A549 (cell line): ENCODE measurements at regions not wholly inside any gene's neighbourhood (a gene's known extent, or its start where the extent isn't known, plus 50 kb on each side); places are given as distances from the start of the nearest gene placed in this dataset.

ENCODE experiments used
- ATAC-seq, 2 experiments: fragments of 200-7000 bp in 1 of 2; fragments of >200 bp in 1 of 2; cut with Nextera tagmentation in 1 of 2; cut with Tn5 transposase in 1 of 2; 3 replicates each; pipeline versions ENCODE4 v1.8.0 to v1.9.1; 2018 to 2020; ENCODE audit warnings: mild to moderate bottlenecking in 1 of 2, moderate library complexity in 1 of 2
- CTCF ChIA-PET: fragments of 300-600 bp; sonication (Branson Sonifier 250); formaldehyde crosslinking; extraction: SDS; loops from one replicate; lab custom pipeline; 2021; ENCODE audit warnings: antibody characterized with exemption, inconsistent platforms; lab: Yijun Ruan, JAX
- POLR2A ChIA-PET: fragments of 350-600 bp; formaldehyde crosslinking; extraction: SDS; loops from one replicate; lab custom pipeline; 2021; ENCODE audit warnings: antibody characterized with exemption, inconsistent platforms; lab: Yijun Ruan, JAX
- DNase-seq, 2 experiments: peaks; one replicate each; pipeline versions ENCODE4 v3.0.0 to v3.0.0-alpha.2; 2011 to 2016; ENCODE audit warnings: low read depth in 1 of 2, low spot score in 1 of 2
- FAIRE-seq: peaks from 2 replicates; lab custom pipeline; 2011; peaks lifted over from hg19 to GRCh38; lab: Jason Lieb, UNC
- H3K27ac ChIP-seq, 2 experiments: fragments of >200 bp; sonication (Bioruptor Twin); formaldehyde crosslinking; 3 replicates each; pipeline ENCODE4 v1.5.1; 2016 to 2017
- H3K4me1 ChIP-seq: fragments of >200 bp; sonication (Bioruptor Twin); formaldehyde crosslinking; 3 replicates; pipeline ENCODE4 v1.6.1; 2016
- H3K4me2 ChIP-seq: fragments of >200 bp; sonication (Bioruptor Twin); formaldehyde crosslinking; 3 replicates; pipeline ENCODE4 v1.6.1; 2016
- H3K4me3 ChIP-seq: fragments of >200 bp; sonication (Bioruptor Twin); formaldehyde crosslinking; 3 replicates; pipeline ENCODE4 v1.5.1; 2016
- H3K9me3 ChIP-seq: fragments of >200 bp; sonication (Bioruptor Twin); formaldehyde crosslinking; 3 replicates; pipeline ENCODE4 v1.6.1; 2016
- BCL3 ChIP-seq: fragments of >200 bp; sonication (Bioruptor Twin); formaldehyde crosslinking; IDR thresholded peaks from 3 replicates; pipeline ENCODE4 v1.6.1; 2016
- CBX8 ChIP-seq: fragments of 200-600 bp; sonication (generic); IDR thresholded peaks from 2 replicates; pipeline ENCODE4 v1.6.1; 2016
- CTCF ChIP-seq: fragments of >200 bp; sonication (Bioruptor Twin); formaldehyde crosslinking; IDR thresholded peaks from 3 replicates; pipeline ENCODE4 v1.5.1; 2016
- EHMT2 ChIP-seq: fragments of 200-600 bp; sonication (generic); IDR thresholded peaks from 2 replicates; pipeline ENCODE4 v1.6.1; 2016; ENCODE audit warnings: antibody characterized with exemption, low read depth, mild to moderate bottlenecking, moderate library complexity
- ELK1 ChIP-seq: fragments of 150-350 bp; IDR thresholded peaks from 2 replicates; pipeline ENCODE4 v1.6.1; 2014; ENCODE audit warnings: low read depth, mild to moderate bottlenecking, low read length
- FOSB ChIP-seq: fragments of 250-450 bp; sonication (Bioruptor Pico); IDR thresholded peaks from 2 replicates; pipeline ENCODE4 v1.5.0; 2020; ENCODE audit warnings: mild to moderate bottlenecking, moderate library complexity
- FOSL2 ChIP-seq, 2 experiments: fragments of 450-650 bp in 1 of 2; fragments of >200 bp in 1 of 2; sonication (Bioruptor Twin) in 1 of 2; formaldehyde crosslinking; IDR thresholded peaks; 2 replicates each; pipeline versions ENCODE4 v1.5.0 to v1.6.1; 2016 to 2020; ENCODE audit warnings: mild to moderate bottlenecking in 1 of 2, moderate library complexity in 1 of 2
- FOXS1 ChIP-seq: fragments of 250-450 bp; sonication (Bioruptor Pico); IDR thresholded peaks from 2 replicates; pipeline ENCODE4 v1.5.0; 2020; ENCODE audit warnings: mild to moderate bottlenecking, moderate library complexity
- GATA3 ChIP-seq: IDR thresholded peaks from 2 replicates; pipeline ENCODE4 v1.6.1; 2012; ENCODE audit warnings: borderline replicate concordance
- HMGXB4 ChIP-seq: fragments of 250-450 bp; sonication (Bioruptor Pico); IDR thresholded peaks from 2 replicates; pipeline ENCODE4 v1.5.0; 2021; ENCODE audit warnings: mild to moderate bottlenecking, moderate library complexity, borderline replicate concordance
- HOXA7 ChIP-seq: fragments of 250-450 bp; sonication (Bioruptor Pico); IDR thresholded peaks from 2 replicates; pipeline ENCODE4 v1.5.0; 2020; ENCODE audit warnings: mild to moderate bottlenecking, moderate library complexity
- JUN ChIP-seq, 2 experiments: fragments of >200 bp; sonication (Bioruptor Twin); formaldehyde crosslinking; IDR thresholded peaks; 2 replicates in 1 of 2; 3 replicates in 1 of 2; pipeline ENCODE4 v1.6.1; 2016 to 2017
- JUNB ChIP-seq: fragments of >200 bp; sonication (Bioruptor Twin); formaldehyde crosslinking; IDR thresholded peaks from 2 replicates; pipeline ENCODE4 v1.6.1; 2016
- MAFK ChIP-seq: fragments of 450-650 bp; IDR thresholded peaks from 2 replicates; pipeline ENCODE4 v1.6.1; 2014; ENCODE audit not compliant: partially characterized antibody
- MAZ ChIP-seq: fragments of 150-350 bp; IDR thresholded peaks from 2 replicates; pipeline ENCODE4 v1.6.1; 2014; ENCODE audit warnings: antibody characterized with exemption, low read depth, low read length, borderline replicate concordance
- NFE2L2 ChIP-seq: fragments of 150-350 bp; conservative IDR thresholded peaks from 2 replicates; pipeline ENCODE4 v1.6.1; 2014; ENCODE audit warnings: low read length
- POLR2AphosphoS2 ChIP-seq: conservative IDR thresholded peaks from 2 replicates; pipeline ENCODE4 v1.6.1; 2012; ENCODE audit warnings: low read length, improper control_type of control experiment, inconsistent platforms
- RARB ChIP-seq: fragments of 250-450 bp; sonication (Bioruptor Pico); IDR thresholded peaks from 2 replicates; pipeline ENCODE4 v1.8.0; 2021; ENCODE audit warnings: mild to moderate bottlenecking, moderate library complexity
- RCOR1 ChIP-seq: fragments of 150-350 bp; IDR thresholded peaks from 2 replicates; pipeline ENCODE4 v1.6.1; 2014; ENCODE audit warnings: antibody characterized with exemption, low read length, low read depth
- REST ChIP-seq: fragments of 200-600 bp; sonication (generic); IDR thresholded peaks from 2 replicates; pipeline ENCODE4 v1.6.1; 2016; ENCODE audit warnings: antibody characterized with exemption, mild to moderate bottlenecking, moderate library complexity
- SMC3 ChIP-seq: fragments of >200 bp; sonication (Bioruptor Twin); formaldehyde crosslinking; IDR thresholded peaks from 3 replicates; pipeline ENCODE4 v1.6.1; 2018; ENCODE audit warnings: inconsistent platforms
- TFCP2L1 ChIP-seq: fragments of 250-450 bp; sonication (Bioruptor Pico); IDR thresholded peaks from 2 replicates; pipeline ENCODE4 v1.5.0; 2021; ENCODE audit warnings: mild to moderate bottlenecking
- TP53 ChIP-seq: fragments of 250-450 bp; sonication (Bioruptor Pico); IDR thresholded peaks from 2 replicates; pipeline ENCODE4 v1.5.0; 2021; ENCODE audit warnings: mild to moderate bottlenecking, moderate library complexity
- ZC3H11A ChIP-seq: fragments of 450-650 bp; IDR thresholded peaks from 2 replicates; pipeline ENCODE4 v1.6.1; 2014; ENCODE audit warnings: antibody characterized with exemption, mild to moderate bottlenecking
- ZSCAN20 ChIP-seq: fragments of 250-450 bp; sonication (Bioruptor Pico); IDR thresholded peaks from 2 replicates; pipeline ENCODE4 v1.8.0; 2022; ENCODE audit warnings: mild to moderate bottlenecking, moderate library complexity
- WGBS: methylation state at CpG from one replicate; pipeline ENCODE4 v1.1.6; 2017; ENCODE audit errors: missing lambda C conversion rate; 5-methylcytosine and 5-hydroxymethylcytosine counted together

GRCh38 chr13:73657821-73658540 is 476.2 kb downstream of the KLF12 start:
- ATAC-seq (no peak), DNase-seq (no peak), FAIRE-seq (no peak)
- no peak overlapping the region for H3K4me3 ChIP-seq
- no peak overlapping the region for H3K27ac ChIP-seq
- H3K4me1 ChIP-seq = no peaks in the 10 kb centered on the region
- ChIA-PET POLR2A (interaction anchor here (0.6 kb wide), 1 partner anchor 517 kb away, joined by 3 read pairs; no protein-coding TSS in a partner anchor), CTCF (interaction anchor here (0.7 kb wide), 1 partner anchor 371 kb away, joined by 3 read pairs; no protein-coding TSS in a partner anchor)
- 71% methylated on average over 6 of the region's 6 CpGs for WGBS
- H3K9me3 ChIP-seq = no peaks in the 10 kb centered on the region
- TF ChIP-seq SMC3 (no peak), POLR2AphosphoS2 (no peak), FOSB (CRISPR knock-in tag) (no peak), FOXS1 (CRISPR knock-in tag) (no peak), GATA3 (no peak), TFCP2L1 (no peak), BCL3 (no peak), JUNB (no peak), MAFK (no peak)
- H3K4me2 ChIP-seq = no peak overlapping the region

- WGBS = 32% methylated on average over 2 of the region's 2 CpGs
- FAIRE-seq = no peak
- H3K9me3 ChIP-seq = no peaks in the 10 kb centered on the region
- no peak for TF ChIP-seq CBX8
- no peak for TF ChIP-seq ZC3H11A
- no peak for TF ChIP-seq FOXS1 (CRISPR knock-in tag)
- no peak for TF ChIP-seq NFE2L2
- TF ChIP-seq POLR2AphosphoS2 = no peak
- TF ChIP-seq ZSCAN20 (CRISPR knock-in tag) = no peak
- no peak for TF ChIP-seq ELK1
- TF ChIP-seq FOSL2 (IDR thresholded peaks at IDR 0.05) = no peak
- no peak for TF ChIP-seq FOSL2 (CRISPR knock-in tag; IDR thresholded peaks at IDR 0.05)
- no peak for TF ChIP-seq RCOR1
- TF ChIP-seq HOXA7 (CRISPR knock-in tag) = no peak
- no peak for TF ChIP-seq CTCF
- no peak for TF ChIP-seq EHMT2
- H3K4me2 ChIP-seq = no peak overlapping the region
- H3K4me1 ChIP-seq = no peaks in the 10 kb centered on the region
- POLR2A ChIA-PET = no interaction called here
- no peak for DNase-seq
- ATAC-seq = no peak
- no peak overlapping the region for H3K27ac ChIP-seq
- H3K4me3 ChIP-seq = no peak overlapping the region
- CTCF ChIA-PET = no interaction called here
Observed at GRCh38 chr13:73656863-73657262, 477.3 kb downstream of the KLF12 start.

- Histone ChIP-seq H3K4me1 (no peaks in the 10 kb centered on the region), H3K4me2 (no peak overlapping the region), H3K4me3 (no peak overlapping the region), H3K9me3 (no peaks in the 10 kb centered on the region), H3K27ac (no peak overlapping the region)
- ChIA-PET POLR2A (no interaction called here), CTCF (no interaction called here)
- 73% methylated on average over 2 of the region's 2 CpGs for whole genome bisulfite sequencing
- no peak for ATAC-seq
- no peak for FAIRE-seq
- no peak for DNase-seq
- TF ChIP-seq TP53 (CRISPR knock-in tag) = no peak
- TF ChIP-seq REST = no peak
- no peak for TF ChIP-seq JUN (IDR thresholded peaks at IDR 0.05)
- TF ChIP-seq RARB = no peak
- TF ChIP-seq MAZ = no peak
- no peak for TF ChIP-seq HMGXB4 (CRISPR knock-in tag)
- no peak for TF ChIP-seq FOSB (CRISPR knock-in tag)
- no peak for TF ChIP-seq NFE2L2
Observed at GRCh38 chr13:73653688-73654087, 480.5 kb downstream of the KLF12 start.
